SK-N-DZ (cell line): ENCODE measurements at regions not wholly inside any gene's neighbourhood (a gene's known extent, or its start where the extent isn't known, plus 50 kb on each side); places are given as distances from the start of the nearest gene placed in this dataset.
"Not testable (repeated sequence)": the region's sequence is repeated elsewhere in the genome, so short reads cannot be mapped to it uniquely, and the experiment has no call there.

ENCODE experiments used
- DNase-seq: peaks from one replicate; pipeline ENCODE4 v3.0.0-alpha.2; 2015; ENCODE audit warnings: low spot score

DNA sequence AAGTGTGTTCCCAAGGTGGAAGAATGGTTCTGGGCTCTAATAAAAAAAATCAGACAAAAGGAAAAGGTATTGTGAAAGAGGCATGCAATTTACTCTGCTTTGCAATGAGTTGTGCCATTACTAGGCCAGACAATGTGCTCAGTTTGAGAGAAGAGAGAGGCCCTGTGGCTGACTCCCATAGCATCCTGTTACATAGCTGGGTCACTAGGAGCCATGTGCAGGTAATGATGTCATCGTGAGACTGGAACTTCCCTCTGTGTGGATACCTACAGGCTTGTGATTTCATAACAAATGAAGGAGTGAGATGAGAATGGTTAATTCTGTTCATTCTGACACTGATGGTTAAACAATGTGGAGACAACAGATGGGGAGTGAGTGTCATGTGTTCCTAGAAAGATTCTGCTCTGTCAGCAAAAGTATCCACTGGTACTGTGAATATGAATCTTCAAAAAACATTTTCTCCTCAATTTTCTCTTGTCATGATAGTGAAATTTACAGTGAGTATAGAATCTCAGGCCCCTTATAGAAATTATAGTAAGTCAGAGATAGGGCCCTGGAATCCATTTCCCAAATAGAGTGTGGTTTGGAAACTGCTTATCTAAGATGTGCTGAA, 648.7 kb upstream of the DPPA4 start:
- DNase-seq: no peak

DNA sequence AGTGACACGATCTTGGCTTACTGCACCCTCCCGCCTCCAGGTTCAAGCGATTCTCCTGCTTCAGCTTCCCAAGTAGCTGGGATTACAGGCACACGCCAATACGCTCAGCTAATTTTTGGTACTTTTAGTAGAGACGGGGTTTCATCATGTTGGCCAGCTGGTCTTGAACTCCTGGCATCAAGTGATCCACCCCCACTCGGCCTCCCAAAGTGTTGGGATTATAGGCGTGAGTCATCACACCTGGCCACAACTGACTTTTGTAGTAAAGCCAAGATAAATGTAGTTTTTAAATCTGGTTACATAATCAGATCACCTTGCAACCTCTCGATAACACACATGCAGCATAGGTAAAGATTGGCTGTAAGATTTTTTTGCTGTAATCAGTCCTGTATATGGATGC, 657.5 kb upstream of the DPPA4 start:
- no peak for DNase-seq

DNA sequence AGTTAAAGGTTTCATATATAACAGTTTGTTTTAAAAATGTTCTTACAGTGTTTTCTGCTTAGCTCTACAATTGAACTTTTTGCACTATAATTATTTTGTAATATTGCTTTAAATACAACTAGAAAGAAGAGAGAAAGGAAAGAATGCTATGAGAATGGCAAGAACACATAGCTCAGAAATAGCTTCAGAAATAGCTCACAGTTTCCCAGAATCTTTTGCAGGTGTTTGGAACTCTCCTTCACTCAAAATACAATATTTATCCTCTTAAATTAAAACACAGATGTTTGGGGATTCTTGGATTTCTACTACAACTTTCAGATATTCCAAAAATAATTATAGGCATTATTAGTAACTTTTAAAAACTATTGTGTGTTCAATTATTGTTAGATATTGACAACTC, 658.0 kb upstream of the DPPA4 start:
- DNase-seq: no peak

DNA sequence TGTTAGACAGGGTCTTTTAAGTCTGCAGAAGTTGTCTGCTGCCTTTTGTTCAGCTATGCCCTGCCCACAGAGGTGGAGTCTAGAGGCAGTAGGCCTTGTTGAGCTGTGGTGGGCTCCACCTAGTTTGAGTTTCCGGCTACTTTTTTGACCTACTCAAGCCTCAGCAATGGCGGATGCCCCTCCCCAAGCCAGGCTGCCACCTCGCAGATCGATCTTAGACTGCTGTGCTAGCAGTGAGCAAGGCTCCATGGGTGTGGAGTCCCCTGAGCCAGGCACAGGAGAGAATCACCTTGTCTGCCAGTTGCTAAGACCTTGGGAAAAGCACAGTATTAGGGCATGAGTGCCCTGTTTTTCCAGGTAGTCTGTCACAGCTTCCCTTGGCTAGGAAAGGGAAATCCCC, 664.6 kb upstream of the DPPA4 start:
- DNase-seq: not testable (repeated sequence)

DNA sequence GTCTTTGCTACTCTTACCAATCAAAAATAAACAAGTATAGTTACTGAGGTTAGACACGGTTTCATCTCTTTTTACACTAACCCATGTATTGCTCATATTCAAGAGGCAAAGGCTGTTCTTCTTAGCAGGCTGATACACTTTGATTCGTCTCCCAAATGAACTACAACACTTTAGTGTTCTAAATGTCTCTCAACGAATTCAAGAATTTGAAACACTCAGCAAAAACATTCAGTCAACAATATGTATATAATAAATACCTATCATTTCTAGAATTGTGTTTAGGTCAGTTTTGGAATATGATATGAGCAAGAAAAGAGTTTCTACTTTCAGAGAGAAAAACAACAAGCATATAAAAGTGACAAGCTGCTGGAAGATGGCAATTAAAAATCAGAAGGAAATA, 669.6 kb upstream of the DPPA4 start:
- DNase-seq: no peak

DNA sequence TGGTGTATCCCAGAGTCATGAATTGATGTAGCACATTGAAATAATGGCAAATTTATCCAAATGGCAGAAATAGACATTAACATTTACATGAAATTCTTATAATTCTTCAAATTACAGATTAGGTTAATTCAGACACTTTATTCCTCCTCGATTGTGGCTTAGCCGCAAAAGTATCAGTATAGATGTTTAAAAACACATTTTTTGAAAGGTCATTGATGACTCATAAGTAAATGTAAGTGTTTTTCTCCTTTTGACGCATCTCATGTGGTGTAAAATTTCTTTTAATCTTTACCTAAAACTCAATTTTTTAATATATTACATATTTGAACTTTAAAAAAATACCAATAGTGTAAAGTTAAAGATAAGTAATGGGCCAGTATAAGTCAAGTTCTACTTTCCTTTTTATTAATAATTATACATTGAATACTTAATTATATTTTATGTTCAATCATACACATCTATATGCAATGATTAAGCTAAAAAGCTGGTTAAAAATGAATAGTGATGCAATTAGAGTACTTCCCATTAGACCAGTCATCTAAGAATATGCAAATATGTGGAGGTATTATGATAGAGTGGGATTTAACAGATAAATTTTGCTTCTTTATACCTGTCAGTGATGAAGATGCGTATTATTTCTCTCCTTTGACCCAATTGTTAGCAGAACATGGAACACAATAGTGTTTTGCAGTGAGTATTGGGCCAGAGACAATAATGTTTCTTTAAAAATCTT, 678.1 kb upstream of the DPPA4 start:
- no peak for DNase-seq

DNA sequence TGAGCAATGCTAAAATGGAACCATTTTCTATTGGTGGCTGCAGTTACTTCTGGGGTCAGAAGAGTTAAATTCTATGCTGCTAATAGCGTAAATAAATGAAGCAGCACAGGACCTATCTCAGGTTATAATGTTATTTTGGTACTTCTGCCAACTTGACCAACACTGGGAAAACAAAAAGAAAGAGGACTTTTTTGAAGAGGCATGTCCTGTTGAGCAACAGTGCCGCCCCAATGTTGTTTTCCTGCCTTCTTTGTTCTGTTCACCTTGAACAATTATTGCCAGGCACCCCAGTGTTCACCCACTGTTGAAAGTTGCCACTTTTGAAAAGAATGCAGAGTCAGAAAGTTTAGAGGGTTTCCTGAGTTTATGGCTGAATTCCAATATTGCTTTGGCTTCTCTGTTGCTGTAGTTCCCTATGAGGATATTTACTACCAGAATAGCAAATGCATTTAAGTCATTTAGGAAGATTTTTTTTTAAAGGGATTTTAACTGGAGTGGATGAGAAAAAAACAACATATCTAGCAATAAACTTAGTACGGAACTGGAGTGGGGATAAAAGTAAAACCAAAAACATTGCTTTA, 679.0 kb upstream of the DPPA4 start:
- no peak for DNase-seq

DNA sequence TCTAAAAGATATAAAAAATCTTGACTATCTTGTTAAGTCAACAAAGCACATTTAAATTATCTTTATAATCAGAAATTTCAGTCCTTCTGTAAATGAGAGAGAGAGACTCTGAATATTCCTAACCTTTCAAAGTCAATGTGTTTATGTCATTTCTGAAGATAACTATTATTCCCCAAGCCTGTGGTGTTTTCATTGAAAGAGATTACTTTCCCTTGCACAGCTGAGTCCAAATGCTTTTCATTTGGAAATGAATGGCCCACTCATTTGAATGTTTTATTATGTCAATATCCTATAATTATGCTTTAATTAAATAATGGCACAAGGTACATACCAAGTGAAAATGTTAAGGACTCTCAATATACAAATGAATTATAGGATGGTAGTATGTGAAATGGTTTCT, 680.0 kb upstream of the DPPA4 start:
- no peak for DNase-seq

DNA sequence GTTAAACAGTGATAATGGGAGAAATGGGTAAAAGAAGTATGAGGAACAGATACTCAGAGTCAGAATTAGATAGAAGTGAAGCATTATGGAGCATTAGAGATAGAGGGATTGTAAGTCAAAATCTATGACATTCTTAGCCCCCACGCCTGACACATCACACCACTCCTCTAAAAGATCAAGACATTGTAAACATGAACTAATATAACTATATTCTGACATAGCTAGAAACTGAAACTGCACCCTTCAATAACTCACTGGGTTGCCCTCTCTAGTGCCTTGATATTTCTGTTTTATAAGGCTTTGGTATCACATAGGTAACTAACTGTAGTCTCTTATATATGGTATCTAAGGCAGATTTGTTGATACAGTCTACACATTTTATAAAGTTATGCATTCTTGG, 684.3 kb upstream of the DPPA4 start:
- no peak for DNase-seq

DNA sequence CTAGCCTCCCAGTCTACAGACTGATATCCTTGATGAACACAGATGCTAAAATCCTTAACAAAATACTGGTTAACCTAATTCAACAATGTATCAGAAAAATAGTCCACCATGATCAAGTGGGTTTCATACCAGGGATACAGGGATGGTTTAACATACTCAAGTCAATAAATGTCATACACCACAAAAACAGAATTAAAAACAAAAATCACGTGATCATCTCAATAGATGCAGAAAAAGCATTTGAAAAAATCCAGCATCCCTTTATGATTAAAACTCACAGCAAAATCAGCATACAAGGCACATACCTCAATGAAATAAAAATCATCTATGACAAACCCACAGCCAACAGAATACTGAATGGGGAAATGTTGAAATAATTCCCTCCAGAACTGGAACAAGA, 685.7 kb upstream of the DPPA4 start:
- DNase-seq: not testable (repeated sequence)

DNA sequence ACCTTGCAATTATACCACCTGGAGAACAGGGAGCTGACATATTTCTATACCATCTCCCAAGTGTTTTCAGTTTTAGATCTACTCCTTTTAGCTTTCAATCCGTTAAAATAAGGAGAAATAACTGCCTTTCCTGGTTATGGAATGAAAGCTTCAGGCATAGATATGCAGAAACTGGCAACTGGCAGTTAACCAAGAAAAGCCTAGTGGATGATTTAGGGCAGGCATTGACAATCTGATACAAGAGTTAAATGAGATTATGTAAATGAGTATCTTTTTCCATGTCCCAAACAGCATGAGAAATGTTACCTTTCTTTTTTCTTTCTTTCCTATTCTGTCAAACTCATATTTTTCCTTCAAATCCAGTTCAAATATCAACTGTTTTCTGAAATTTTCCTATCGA, 689.1 kb upstream of the DPPA4 start:
- DNase-seq: no peak

DNA sequence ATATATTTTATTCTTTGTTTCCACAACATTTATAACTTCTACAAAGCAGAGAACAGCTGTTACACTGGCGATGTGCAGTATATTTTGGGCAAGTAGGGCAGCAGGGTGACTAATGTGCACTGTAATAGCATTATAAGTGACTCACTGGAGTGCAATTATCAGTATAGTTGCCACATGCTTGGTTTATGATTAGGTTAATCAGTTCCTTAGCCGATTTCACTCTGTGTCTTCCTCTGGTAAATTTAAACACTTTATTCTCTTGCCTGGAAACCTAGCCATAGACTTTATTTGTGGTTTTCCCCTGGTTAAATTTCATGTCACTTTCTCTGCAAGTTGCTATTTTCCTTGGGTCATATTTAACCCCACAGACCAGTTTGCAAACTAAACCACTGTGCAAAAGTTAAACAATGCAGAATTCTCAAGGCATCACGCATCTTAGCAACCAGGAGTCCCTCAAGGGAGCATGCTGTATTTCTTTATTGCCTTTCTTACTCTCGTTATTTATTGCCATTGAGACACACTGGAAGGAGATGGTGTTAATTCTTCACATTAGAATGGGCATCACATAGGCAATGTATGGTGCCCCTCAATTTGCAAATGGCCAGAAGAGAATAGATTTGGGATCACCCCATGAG, 690.2 kb upstream of the DPPA4 start:
- DNase-seq: no peak

DNA sequence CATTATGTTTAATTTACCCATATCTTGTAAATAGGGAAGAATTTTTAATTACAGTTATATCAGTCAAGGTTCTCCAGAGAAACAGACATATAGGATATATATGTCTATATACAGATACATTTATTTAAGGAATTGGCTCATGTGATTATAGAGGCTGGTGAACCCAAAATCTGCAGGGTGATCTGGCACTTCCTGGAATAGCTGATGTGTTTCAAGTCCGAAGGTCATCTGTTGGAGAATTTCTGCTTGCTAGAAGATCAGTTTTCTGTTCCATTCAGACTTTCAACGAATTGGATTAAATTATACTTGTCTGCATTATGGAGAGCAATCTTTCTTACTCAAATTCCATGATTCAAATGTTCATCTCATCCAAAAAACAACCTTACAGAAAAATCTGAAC, 694.6 kb upstream of the DPPA4 start:
- DNase-seq: no peak

DNA sequence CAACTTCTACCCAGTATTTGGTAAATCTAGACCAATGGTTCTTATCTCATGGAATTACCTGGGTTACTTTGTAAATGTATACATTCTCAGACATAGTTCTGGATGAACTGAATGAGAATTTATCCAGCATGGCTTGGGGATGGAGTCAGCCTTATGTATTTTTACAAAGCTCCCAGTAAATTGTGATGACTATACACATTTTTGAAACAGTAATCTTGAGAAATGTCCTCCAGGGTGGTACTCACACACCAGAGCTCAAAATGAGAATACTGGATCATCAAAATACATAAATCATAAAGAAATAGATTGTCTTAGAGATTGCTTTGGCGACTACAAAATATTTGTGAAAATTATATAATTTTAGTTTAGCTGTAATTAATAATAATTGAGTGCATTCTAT, 722.1 kb upstream of the DPPA4 start:
- DNase-seq: no peak

DNA sequence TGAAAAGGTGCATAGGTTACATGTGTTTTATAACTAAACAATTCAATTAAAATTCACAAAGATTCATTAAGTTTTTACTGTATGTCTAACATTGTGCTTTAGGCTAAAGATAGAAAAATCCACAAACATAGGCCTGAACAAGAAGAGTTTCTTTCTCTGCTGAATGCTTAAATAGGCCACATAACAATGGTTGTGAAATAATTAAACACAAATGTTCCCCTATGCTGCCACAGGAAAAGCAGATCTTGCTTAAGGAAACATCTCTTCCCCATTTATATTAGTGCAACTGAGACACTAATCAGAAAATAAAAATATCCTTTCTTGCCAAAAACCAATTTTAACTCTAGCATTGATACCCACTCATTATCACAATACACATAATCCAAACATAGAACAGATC, 725.4 kb upstream of the DPPA4 start:
- DNase-seq: no peak

DNA sequence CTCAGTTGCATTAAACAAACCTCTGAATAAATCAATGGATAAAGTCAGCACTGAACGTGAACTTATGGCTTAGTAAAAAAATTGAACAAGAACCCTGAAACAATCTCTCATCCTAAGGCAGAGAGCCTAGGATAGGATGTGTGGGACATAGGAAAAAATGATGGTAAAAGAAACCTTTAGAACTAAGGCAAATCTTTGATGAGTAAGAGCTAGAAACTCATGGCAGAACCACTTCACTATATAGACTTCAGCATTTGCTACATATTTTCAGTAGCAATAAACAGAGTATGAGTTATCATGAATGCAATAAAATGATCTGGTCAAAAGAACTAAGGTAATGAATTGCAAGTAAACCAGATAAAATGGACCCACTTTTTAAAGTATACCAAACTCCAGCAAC, 725.8 kb upstream of the DPPA4 start:
- DNase-seq: no peak

DNA sequence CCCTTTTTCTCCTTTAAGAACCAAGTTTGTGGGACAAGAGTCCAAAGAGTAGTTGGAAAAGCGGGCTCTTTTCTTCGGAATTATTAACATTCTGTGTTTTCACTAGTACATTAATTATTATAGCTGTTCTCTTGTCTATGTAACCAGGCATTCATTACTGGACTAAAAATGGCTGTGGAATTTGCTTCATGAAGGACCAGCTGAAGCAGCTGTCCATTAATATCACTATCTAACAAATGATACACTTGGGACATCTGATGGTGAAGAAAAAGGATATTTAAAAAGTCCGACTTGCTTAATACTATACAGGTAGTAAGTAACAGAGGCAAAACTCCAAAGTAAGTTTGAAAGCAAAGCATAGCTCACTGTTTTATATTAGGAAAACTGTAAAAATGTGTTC, 728.9 kb upstream of the DPPA4 start:
- DNase-seq: no peak

DNA sequence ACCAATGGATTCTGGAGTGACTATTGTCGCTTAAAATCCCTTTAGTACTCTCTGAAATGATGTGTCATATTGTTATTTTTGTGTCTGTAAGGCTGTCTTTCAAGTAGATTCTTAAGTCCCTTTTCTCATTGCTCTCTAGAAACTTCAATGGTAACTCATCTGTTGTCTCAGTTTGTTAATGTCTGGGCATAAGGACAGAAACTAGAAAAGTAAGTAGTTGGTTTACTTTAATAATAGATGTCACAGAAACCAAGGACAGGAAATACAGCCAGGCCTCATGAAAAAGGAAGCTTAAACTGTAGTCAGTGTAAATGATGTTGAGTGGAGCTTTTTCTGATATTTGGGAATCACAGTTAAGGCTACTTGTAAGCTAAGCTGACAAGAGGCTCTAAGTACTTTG, 730.2 kb upstream of the DPPA4 start:
- DNase-seq: no peak

DNA sequence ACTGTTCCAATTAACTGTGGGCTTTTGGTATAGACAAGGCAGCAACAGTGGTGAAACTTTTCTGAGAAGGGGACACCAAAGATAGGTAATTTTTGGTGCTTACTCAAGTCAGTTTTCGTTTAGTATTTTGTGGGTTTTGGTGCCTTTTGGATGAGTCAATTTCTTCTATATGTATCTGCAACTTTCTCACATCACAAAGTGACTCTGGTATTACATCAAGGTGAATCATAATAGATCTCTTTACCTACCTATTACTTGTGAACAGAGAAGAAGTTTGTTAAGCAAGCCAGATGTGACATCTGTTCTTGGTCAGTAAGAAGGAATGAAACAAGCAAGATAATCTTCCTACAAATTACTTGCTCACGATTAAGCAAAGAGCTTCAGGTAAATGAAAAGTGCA, 732.4 kb upstream of the DPPA4 start:
- DNase-seq: no peak

DNA sequence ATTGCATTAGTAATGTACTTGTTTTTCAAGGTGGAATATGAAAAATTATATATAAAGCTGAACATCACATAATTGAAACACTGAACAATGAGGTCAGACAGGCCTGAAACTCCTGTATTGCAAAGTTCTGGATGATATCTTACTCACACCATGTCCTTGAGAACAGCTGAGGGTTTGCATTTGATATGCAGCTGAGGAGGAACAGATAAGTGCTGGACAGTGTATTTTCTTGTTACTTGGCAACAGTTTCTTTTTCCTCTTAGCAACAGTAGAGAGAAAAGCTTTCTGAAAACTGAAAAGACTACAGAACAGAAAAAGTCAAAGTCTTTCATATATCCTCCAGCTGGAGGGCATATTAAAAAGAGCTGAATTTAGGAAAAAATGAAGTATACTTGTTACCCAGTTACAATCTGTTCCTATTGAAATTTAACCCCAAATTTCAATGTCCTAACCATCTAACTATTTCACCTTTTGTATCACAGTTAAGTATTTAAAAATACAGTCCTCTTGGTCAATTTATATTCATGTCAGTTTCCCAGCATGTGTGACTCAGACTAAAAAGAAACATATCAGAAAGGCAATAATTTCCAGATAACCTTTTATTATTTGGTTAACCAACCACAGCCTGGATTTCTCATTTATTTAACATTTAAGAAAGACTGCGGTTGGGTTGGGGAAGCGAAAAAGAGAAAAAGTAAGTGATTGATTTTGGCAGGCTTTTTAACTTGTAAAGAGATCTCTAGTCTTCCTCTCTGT, 733.0 kb upstream of the DPPA4 start:
- no peak for DNase-seq

DNA sequence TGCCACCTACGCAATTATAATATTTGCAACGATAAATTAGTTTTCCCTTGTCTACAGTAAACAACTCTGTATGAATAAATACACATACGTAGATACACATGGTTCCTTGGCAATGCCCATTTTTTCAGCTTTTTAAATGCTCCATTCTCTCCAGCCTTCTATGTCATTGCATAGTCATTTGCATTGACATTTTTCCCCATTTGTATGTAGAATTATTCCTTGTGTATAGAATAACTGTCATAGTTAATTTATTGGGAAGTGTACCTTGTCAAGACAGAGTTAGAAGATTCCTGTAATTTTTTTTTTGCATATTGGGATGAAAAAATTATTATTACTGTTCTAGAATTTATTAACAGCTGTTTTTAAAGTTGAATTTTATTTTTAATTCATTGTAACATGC, 736.7 kb upstream of the DPPA4 start:
- DNase-seq: no peak

DNA sequence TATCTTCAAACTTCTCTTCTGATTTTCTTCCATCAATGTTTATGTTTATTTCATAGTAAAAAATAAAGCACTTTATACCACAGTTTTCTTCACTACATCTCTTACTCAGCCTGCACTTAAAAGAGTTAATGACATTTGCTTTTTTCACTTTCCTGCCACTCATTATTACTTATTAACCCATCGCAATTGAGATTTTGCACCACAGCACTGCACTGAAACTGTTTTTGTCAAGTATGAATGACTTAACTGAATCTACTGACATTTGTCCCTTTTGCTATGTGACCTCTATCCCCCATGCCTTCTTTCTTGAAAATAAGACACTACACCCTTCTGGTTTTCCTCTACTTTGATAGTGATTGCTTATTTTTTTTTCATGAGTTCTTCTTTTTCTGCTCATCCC, 739.7 kb upstream of the DPPA4 start:
- no peak for DNase-seq
